ENCODE measurements at regions not wholly inside any gene's neighbourhood (a gene's known extent, or its start where the extent isn't known, plus 50 kb on each side); places are given as distances from the start of the nearest gene placed in this dataset.

- TF ChIP-seq, protein P1, sequence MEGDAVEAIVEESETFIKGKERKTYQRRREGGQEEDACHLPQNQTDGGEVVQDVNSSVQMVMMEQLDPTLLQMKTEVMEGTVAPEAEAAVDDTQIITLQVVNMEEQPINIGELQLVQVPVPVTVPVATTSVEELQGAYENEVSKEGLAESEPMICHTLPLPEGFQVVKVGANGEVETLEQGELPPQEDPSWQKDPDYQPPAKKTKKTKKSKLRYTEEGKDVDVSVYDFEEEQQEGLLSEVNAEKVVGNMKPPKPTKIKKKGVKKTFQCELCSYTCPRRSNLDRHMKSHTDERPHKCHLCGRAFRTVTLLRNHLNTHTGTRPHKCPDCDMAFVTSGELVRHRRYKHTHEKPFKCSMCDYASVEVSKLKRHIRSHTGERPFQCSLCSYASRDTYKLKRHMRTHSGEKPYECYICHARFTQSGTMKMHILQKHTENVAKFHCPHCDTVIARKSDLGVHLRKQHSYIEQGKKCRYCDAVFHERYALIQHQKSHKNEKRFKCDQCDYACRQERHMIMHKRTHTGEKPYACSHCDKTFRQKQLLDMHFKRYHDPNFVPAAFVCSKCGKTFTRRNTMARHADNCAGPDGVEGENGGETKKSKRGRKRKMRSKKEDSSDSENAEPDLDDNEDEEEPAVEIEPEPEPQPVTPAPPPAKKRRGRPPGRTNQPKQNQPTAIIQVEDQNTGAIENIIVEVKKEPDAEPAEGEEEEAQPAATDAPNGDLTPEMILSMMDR (IDR thresholded peaks at IDR 0.05; ENCODE audit: low read depth, low read length), result no peak
- TF ChIP-seq EZH2phosphoT487 (IDR thresholded peaks at IDR 0.05; ENCODE audit: low read depth), result no peak
Observed at GRCh38 chr13:68692049-68692448, 1415.6 kb upstream of the ATXN8OS start.
